ENCODE measurements at regions not wholly inside any gene's neighbourhood (a gene's known extent, or its start where the extent isn't known, plus 50 kb on each side); places are given as distances from the start of the nearest gene placed in this dataset.

DNA sequence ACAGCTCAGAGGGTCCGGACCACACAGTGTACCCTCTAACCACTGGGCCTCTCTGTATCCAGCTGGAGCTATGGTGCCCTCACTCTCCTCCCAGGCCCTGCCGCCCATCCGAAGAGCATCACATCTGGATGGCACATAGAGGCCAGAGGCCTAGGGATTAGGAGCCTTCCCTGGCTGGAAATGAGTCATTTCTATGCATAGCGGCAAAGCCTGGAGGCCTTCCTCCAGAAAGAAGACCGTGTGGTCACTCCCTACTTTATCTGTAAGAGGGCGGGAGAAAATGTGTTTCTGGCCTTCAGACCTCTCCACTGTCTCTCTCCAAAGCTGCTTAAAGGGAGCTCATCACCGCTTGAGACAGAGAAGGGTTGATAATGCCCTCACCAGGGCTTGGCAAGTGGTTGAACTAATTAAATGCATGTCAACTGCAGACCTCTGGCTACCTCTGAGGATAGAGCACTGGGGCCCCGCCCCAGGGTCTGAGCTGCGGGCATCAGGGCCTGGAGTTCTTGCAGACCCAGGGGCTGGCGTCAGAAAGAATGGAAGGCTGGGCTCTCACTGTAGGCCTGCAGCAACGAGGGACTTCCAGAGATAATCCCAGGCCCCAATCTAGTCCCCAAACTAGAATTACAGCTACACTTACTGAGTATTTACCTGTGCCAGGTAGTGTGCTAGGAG, 122.2 kb downstream of the IRX5 start:
- DNase-seq (ENCODE audit: low spot score in 2 of 2): peak in 1 of 2 donors; percentile 43

DNA sequence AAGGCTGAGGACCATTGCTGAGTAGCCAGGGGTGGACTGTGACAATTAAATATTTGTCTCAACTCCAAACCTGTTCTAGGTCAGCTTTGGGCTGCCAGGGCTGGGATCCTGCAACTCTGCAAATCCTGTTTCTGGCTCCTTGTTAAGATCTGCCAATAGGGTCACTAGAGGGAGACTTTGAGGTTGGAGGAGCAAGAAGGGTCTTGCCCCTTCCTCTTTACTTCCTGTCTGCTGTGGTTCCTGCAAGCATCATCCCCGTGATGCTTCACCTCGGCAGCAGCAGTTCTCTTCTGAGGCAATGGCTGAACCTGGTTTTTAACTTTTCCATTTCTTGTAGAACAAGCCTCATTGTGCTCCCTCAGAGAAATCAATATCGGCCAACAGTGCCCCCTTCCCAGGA, 124.6 kb downstream of the IRX5 start:
- TF ChIP-seq POLR2A (IDR thresholded peaks at IDR 0.05) (no peak), POLR2AphosphoS5 (IDR thresholded peaks at IDR 0.05) (no peak), EP300 (IDR thresholded peaks at IDR 0.05) (no peak)
- TF ChIP-seq, protein P1, sequence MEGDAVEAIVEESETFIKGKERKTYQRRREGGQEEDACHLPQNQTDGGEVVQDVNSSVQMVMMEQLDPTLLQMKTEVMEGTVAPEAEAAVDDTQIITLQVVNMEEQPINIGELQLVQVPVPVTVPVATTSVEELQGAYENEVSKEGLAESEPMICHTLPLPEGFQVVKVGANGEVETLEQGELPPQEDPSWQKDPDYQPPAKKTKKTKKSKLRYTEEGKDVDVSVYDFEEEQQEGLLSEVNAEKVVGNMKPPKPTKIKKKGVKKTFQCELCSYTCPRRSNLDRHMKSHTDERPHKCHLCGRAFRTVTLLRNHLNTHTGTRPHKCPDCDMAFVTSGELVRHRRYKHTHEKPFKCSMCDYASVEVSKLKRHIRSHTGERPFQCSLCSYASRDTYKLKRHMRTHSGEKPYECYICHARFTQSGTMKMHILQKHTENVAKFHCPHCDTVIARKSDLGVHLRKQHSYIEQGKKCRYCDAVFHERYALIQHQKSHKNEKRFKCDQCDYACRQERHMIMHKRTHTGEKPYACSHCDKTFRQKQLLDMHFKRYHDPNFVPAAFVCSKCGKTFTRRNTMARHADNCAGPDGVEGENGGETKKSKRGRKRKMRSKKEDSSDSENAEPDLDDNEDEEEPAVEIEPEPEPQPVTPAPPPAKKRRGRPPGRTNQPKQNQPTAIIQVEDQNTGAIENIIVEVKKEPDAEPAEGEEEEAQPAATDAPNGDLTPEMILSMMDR (IDR thresholded peaks at IDR 0.05): no peak
- 82% methylated on average over 3 of the region's 3 CpGs for WGBS
- Histone ChIP-seq H3K4me3 (no peak overlapping the region), H3K27ac (no peak overlapping the region), H3K4me1 (peaks cover 10% of the 10 kb centered on the region), H3K27me3 (peaks cover 46% of the 10 kb centered on the region), H3K9me3 (no peaks in the 10 kb centered on the region), H3K36me3 (no peaks in the 10 kb centered on the region)
- DNase-seq (ENCODE audit: low spot score in 2 of 2): no peak

More for the DNA sequence above, 122.2 kb downstream of the IRX5 start:
- no peaks in the 10 kb centered on the region for H3K36me3 ChIP-seq
- H3K27me3 ChIP-seq: peaks cover 38% of the 10 kb centered on the region
- WGBS: 91% methylated on average over 8 of the region's 11 CpGs
- no peak for TF ChIP-seq POLR2AphosphoS5 (IDR thresholded peaks at IDR 0.05)
- no peak overlapping the region for H3K27ac ChIP-seq
- peaks cover 10% of the 10 kb centered on the region for H3K4me1 ChIP-seq
- no peaks in the 10 kb centered on the region for H3K9me3 ChIP-seq
- no peak overlapping the region for H3K4me3 ChIP-seq

DNA sequence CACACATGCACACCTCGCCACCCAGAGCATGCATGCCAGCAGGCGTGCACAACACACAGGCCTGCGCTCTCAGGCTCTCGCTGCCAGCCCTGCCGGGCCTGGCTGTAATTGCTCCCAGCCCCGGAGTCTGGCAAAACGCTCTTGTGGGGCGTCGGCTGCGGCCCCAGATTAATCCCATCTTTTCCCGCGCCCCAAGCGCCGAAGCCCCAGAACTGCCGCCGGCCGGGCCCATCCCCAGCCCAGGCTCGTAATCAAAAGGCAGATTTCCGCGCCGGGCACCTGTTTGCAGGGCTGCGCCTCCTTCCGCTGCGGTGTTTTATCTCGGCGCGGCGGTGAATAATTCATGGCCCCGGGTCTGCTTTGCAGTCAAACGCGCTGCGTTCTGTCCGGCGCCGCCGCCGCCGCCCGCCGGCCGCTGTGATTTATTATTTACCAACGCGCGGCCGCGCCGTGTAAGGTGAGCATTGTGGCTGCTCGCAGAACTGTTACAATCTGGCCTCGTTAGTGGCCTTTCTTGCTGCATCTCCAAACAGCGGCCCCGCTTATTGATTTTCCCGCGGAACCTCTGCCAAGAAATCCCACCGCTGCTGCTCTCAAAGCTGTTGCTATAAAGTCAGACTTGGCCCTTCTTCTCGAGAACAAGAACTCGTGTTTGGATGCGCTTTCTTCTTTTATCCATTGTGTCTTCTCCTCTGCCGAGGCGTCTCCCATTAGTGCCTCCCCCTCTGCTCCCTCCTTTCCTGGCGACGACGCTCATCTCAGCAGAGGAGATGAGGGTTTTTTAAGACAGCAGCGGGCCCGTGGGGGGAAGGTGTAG, 126.1 kb downstream of the IRX5 start:
- Histone ChIP-seq H3K4me3 (peak overlapping the region; percentile 47), H3K27ac (no peak overlapping the region)

DNA sequence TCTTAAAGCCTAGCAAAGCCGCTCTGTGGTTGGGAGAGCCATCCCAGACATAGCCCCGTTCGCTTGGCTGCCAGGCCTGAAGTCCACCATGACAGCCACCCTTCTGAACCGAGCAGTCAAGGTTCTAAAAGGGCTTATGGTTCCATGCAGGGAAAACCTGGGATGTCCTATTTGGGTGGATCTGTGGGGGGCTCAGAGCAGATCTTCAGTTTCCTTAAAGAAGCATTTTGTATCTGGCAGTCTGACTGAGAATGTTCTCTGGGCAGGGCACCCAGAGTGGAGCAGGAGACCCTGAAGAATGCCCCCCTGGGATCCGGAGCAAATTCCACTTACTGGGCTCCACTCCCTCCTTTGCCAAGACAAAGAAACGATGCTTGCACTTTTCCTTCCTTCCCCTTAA, 127.2 kb downstream of the IRX5 start:
- H3K9me3 ChIP-seq: no peaks in the 10 kb centered on the region
- peaks cover 49% of the 10 kb centered on the region for H3K27me3 ChIP-seq
- TF ChIP-seq POLR2A (IDR thresholded peaks at IDR 0.05) (no peak), POLR2AphosphoS5 (IDR thresholded peaks at IDR 0.05) (no peak), EP300 (IDR thresholded peaks at IDR 0.05) (no peak)
- TF ChIP-seq, protein P1 (IDR thresholded peaks at IDR 0.05): no peak
- DNase-seq (ENCODE audit: low spot score in 2 of 2): no peak
- no peak overlapping the region for H3K4me3 ChIP-seq
- H3K36me3 ChIP-seq: no peaks in the 10 kb centered on the region
- H3K4me1 ChIP-seq: peaks cover 10% of the 10 kb centered on the region
- no peak overlapping the region for H3K27ac ChIP-seq
- 79% methylated on average over 3 of the region's 6 CpGs for WGBS

More for the DNA sequence above, 126.1 kb downstream of the IRX5 start:
- no peak for DNase-seq (ENCODE audit: low spot score in 2 of 2)
- Histone ChIP-seq H3K36me3 (no peaks in the 10 kb centered on the region), H3K4me1 (peaks cover 10% of the 10 kb centered on the region), H3K27me3 (peaks cover 46% of the 10 kb centered on the region), H3K9me3 (no peaks in the 10 kb centered on the region)
- 3% methylated on average over 41 of the region's 64 CpGs for WGBS
- TF ChIP-seq POLR2AphosphoS5 (IDR thresholded peaks at IDR 0.05) (no peak), POLR2A (IDR thresholded peaks at IDR 0.05) (no peak), EP300 (IDR thresholded peaks at IDR 0.05) (no peak)
- TF ChIP-seq, protein P1 (IDR thresholded peaks at IDR 0.05): no peak

DNA sequence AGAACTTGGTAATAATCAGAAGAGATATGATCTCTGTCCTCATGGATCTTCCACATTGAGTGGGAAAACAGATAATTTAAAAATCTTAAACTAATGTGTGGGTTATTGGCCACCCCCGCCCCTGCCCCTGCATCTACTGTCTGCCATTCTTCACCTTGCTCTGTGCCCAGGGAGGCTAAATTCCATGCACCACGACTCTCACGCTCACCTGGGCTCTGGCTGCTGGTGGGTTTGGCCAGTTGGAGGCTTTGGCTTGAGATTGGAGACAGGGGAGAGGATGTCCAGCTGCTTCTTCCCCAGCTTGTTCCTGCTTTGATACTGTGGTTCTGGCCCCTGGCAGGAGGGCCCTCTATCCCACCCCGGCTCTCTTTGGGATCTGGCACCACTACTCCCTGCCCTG, 127.9 kb downstream of the IRX5 start:
- H3K27me3 ChIP-seq: peaks cover 52% of the 10 kb centered on the region
- H3K4me3 ChIP-seq: no peak overlapping the region
- no peak for TF ChIP-seq POLR2A (IDR thresholded peaks at IDR 0.05)
- TF ChIP-seq EP300 (IDR thresholded peaks at IDR 0.05): no peak
- no peak for TF ChIP-seq POLR2AphosphoS5 (IDR thresholded peaks at IDR 0.05)
- TF ChIP-seq, protein P1 (IDR thresholded peaks at IDR 0.05): no peak

More for the DNA sequence above, 127.9 kb downstream of the IRX5 start:
- Histone ChIP-seq H3K9me3 (no peaks in the 10 kb centered on the region), H3K36me3 (no peaks in the 10 kb centered on the region), H3K27ac (no peak overlapping the region), H3K4me1 (peaks cover 10% of the 10 kb centered on the region)
- no peak for DNase-seq (ENCODE audit: low spot score in 2 of 2)
- WGBS: 85% methylated on average over 4 of the region's 4 CpGs
